CD14-positive monocyte (primary cell): ENCODE measurements at regions not wholly inside any gene's neighbourhood (a gene's known extent, or its start where the extent isn't known, plus 50 kb on each side); places are given as distances from the start of the nearest gene placed in this dataset.

ENCODE experiments used
- DNase-seq, 3 donors: peaks; one replicate each; pipeline ENCODE4 v3.0.0-alpha.2; 2011 to 2022
- H2AFZ ChIP-seq: 2 replicates; pipeline ENCODE4 v1.6.0; 2012; ENCODE audit warnings: mild to moderate bottlenecking, low read depth, low read length, inconsistent platforms; ENCODE audit not compliant: insufficient read depth, poor library complexity, severe bottlenecking
- H3K27ac ChIP-seq, 2 donors: 1 replicate in 1 of 2; 2 replicates in 1 of 2; pipeline ENCODE4 v1.5.1; 2012 to 2013; ENCODE audit warnings: low read length in 2 of 2, control low read depth in 1 of 2, inconsistent platforms in 1 of 2, low read depth in 1 of 2, mild to moderate bottlenecking in 1 of 2
- H3K27me3 ChIP-seq, 2 donors: one replicate each; pipeline versions ENCODE4 v1.6.0 to v1.6.1; 2011 to 2013; ENCODE audit warnings: low read length in 2 of 2; ENCODE audit not compliant: control insufficient read depth in 2 of 2, insufficient read depth in 2 of 2
- H3K36me3 ChIP-seq, 2 donors: replicated peaks in 1 of 2; 1 replicate in 1 of 2; 2 replicates in 1 of 2; pipeline versions ENCODE4 v1.5.1 to v1.6.1; 2012 to 2013; ENCODE audit warnings: low read length in 2 of 2, control low read depth in 1 of 2, inconsistent platforms in 1 of 2, mild to moderate bottlenecking in 1 of 2; ENCODE audit not compliant: insufficient read depth in 2 of 2, control insufficient read depth in 1 of 2
- H3K4me1 ChIP-seq, 2 donors: 1 replicate in 1 of 2; 2 replicates in 1 of 2; pipeline versions ENCODE4 v1.5.1 to v1.6.1; 2012 to 2013; ENCODE audit warnings: low read length in 2 of 2, control low read depth in 1 of 2, inconsistent platforms in 1 of 2, mild to moderate bottlenecking in 1 of 2, moderate library complexity in 1 of 2; ENCODE audit not compliant: insufficient read depth in 2 of 2, control insufficient read depth in 1 of 2
- H3K4me2 ChIP-seq: replicated peaks from 2 replicates; pipeline ENCODE3; 2012; ENCODE audit warnings: low read length, moderate library complexity, mild to moderate bottlenecking; ENCODE audit not compliant: poor library complexity, severe bottlenecking; ENCODE audit errors: extremely low read depth
- H3K4me3 ChIP-seq, 3 experiments: fragments of 200-600 bp in 1 of 3; sonication (generic) in 1 of 3; replicated peaks in 1 of 3; 1 replicate in 2 of 3; 2 replicates in 1 of 3; pipeline ENCODE4 v1.5.1; 2011 to 2013; ENCODE audit warnings: low read length in 3 of 3, mild to moderate bottlenecking in 3 of 3, control low read depth in 2 of 3, low read depth in 2 of 3, inconsistent platforms in 1 of 3, moderate library complexity in 1 of 3
- H3K79me2 ChIP-seq: 2 replicates; pipeline ENCODE4 v1.6.0; 2012; ENCODE audit warnings: mild to moderate bottlenecking, control low read depth, inconsistent platforms, low read length, moderate library complexity; ENCODE audit not compliant: insufficient read depth
- H3K9ac ChIP-seq: 2 replicates; pipeline ENCODE4 v1.6.0; 2017; ENCODE audit warnings: low read length, mild to moderate bottlenecking; ENCODE audit not compliant: insufficient read depth, poor library complexity, severe bottlenecking
- H3K9me3 ChIP-seq, 2 donors: replicated peaks in 1 of 2; 1 replicate in 1 of 2; 2 replicates in 1 of 2; pipeline versions ENCODE4 v1.5.1 to v1.6.1; 2012 to 2013; ENCODE audit warnings: low read length in 2 of 2, control low read depth in 1 of 2; ENCODE audit not compliant: control insufficient read depth in 1 of 2, insufficient read depth in 1 of 2
- H4K20me1 ChIP-seq: 2 replicates; pipeline ENCODE4 v1.6.0; 2012; ENCODE audit warnings: mild to moderate bottlenecking, low read length, control low read depth, moderate library complexity; ENCODE audit not compliant: insufficient read depth
- H3K27ac Mint-ChIP-seq, 7 donors: one replicate each; pipeline ENCODE4 v1.8.0; 2020; ENCODE audit warnings: mild to moderate bottlenecking in 7 of 7, mixed read lengths in 7 of 7, moderate library complexity in 6 of 7, inconsistent platforms in 2 of 7
- H3K27me3 Mint-ChIP-seq, 3 donors: one replicate each; pipeline ENCODE4 v1.8.0; 2021 to 2022; ENCODE audit warnings: low read depth in 3 of 3, mild to moderate bottlenecking in 3 of 3, mixed read lengths in 3 of 3, moderate library complexity in 3 of 3, inconsistent platforms in 1 of 3
- H3K36me3 Mint-ChIP-seq, 2 donors: one replicate each; pipeline ENCODE4 v1.8.0; 2020; ENCODE audit warnings: mixed read lengths in 2 of 2, inconsistent platforms in 1 of 2, mild to moderate bottlenecking in 1 of 2
- H3K4me1 Mint-ChIP-seq: one replicate; pipeline ENCODE4 v1.8.0; 2020; ENCODE audit warnings: mild to moderate bottlenecking, mixed read lengths
- H3K4me3 Mint-ChIP-seq, 2 donors: one replicate each; pipeline ENCODE4 v1.8.0; 2020; ENCODE audit warnings: mild to moderate bottlenecking in 2 of 2, mixed read lengths in 2 of 2, moderate library complexity in 1 of 2
- H3K9me3 Mint-ChIP-seq, 7 donors: one replicate each; pipeline ENCODE4 v1.8.0; 2020 to 2022; ENCODE audit warnings: mixed read lengths in 7 of 7, mild to moderate bottlenecking in 6 of 7, moderate library complexity in 6 of 7, inconsistent platforms in 2 of 7
- WGBS: methylation state at CpG from one replicate; pipeline ENCODE4 v1.1.5; 2013; ENCODE audit warnings: missing lambda C conversion rate; ENCODE audit not compliant: insufficient coverage; 5-methylcytosine and 5-hydroxymethylcytosine counted together
- intact Hi-C, 2 donors: fragments of 100-400 bp; cut with micrococcal nuclease; formaldehyde crosslinking; loops; one replicate each; pipeline versions ENCODE4 v1.15.0 to v1.15.1; 2023
- TF ChIP-seq, protein P1 (sequence below): fragments of 200-600 bp; IDR thresholded peaks from one replicate; pipeline ENCODE4 v1.8.0; 2022; ENCODE audit warnings: antibody characterized with exemption, mild to moderate bottlenecking

DNA sequence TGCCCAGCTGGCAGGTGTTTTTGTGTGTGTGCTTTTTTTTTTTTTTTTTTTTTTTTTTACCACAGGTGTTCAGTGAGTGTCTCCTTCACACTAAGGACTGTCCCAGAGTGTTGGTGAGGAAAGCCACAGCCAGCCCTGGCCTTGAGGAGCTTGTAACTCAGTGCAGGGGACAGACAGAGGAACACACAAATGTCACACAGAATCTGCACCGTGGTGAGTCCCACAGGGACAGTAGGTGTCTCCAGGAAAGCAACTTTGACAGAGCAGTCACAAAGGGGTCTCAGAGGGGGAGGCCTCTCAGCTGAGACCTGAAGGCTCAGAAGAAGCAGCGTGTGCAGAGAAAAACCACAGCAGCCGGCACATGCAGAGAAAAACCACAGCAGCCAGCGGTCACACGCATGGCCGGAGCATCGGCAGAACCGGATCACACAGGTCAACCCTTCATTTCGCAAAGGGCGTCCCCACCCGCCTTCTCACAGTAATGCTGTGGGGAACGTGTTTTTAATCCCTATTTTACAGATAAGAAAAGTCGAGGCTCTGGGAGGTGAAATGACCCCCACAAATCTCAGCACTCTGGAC is 101.7 kb upstream of the PRR5 start:
- H3K36me3 Mint-ChIP-seq = no peaks in the 10 kb centered on the region
- H3K27me3 ChIP-seq = peaks cover 0 to 15% of the 10 kb centered on the region in 2 donors
- H2AFZ ChIP-seq = no peak overlapping the region
- no peak for DNase-seq
- peaks cover 0 to 2% (median 0%) of the 10 kb centered on the region in 7 donors for H3K9me3 Mint-ChIP-seq
- intact Hi-C loops = loop anchor here in 1 of 2 donors (10.0 kb wide), 1 partner anchor 95 kb away; no protein-coding TSS in a partner anchor
- no peak overlapping the region for H3K27ac ChIP-seq
- H3K4me1 Mint-ChIP-seq = peaks cover 45% of the 10 kb centered on the region
- no peak overlapping the region for H3K4me3 ChIP-seq
- 82% methylated on average over 9 of the region's 13 CpGs for WGBS
- H3K79me2 ChIP-seq = no peaks in the 10 kb centered on the region
- H3K27me3 Mint-ChIP-seq = peaks cover 21 to 26% (median 23%) of the 10 kb centered on the region in 3 donors
- H3K9ac ChIP-seq = no peak overlapping the region
- H3K9me3 ChIP-seq = no peaks in the 10 kb centered on the region
- H3K4me1 ChIP-seq = peaks cover 36 to 49% of the 10 kb centered on the region in 2 donors
- TF ChIP-seq, protein P1, sequence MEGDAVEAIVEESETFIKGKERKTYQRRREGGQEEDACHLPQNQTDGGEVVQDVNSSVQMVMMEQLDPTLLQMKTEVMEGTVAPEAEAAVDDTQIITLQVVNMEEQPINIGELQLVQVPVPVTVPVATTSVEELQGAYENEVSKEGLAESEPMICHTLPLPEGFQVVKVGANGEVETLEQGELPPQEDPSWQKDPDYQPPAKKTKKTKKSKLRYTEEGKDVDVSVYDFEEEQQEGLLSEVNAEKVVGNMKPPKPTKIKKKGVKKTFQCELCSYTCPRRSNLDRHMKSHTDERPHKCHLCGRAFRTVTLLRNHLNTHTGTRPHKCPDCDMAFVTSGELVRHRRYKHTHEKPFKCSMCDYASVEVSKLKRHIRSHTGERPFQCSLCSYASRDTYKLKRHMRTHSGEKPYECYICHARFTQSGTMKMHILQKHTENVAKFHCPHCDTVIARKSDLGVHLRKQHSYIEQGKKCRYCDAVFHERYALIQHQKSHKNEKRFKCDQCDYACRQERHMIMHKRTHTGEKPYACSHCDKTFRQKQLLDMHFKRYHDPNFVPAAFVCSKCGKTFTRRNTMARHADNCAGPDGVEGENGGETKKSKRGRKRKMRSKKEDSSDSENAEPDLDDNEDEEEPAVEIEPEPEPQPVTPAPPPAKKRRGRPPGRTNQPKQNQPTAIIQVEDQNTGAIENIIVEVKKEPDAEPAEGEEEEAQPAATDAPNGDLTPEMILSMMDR = no peak
- no peak overlapping the region for H3K4me3 Mint-ChIP-seq
- no peak overlapping the region for H3K4me2 ChIP-seq
- H4K20me1 ChIP-seq = no peaks in the 10 kb centered on the region
- no peaks in the 10 kb centered on the region for H3K36me3 ChIP-seq
- peak overlapping the region in 2 of 7 donors; percentile 15 to 35 for H3K27ac Mint-ChIP-seq

DNA sequence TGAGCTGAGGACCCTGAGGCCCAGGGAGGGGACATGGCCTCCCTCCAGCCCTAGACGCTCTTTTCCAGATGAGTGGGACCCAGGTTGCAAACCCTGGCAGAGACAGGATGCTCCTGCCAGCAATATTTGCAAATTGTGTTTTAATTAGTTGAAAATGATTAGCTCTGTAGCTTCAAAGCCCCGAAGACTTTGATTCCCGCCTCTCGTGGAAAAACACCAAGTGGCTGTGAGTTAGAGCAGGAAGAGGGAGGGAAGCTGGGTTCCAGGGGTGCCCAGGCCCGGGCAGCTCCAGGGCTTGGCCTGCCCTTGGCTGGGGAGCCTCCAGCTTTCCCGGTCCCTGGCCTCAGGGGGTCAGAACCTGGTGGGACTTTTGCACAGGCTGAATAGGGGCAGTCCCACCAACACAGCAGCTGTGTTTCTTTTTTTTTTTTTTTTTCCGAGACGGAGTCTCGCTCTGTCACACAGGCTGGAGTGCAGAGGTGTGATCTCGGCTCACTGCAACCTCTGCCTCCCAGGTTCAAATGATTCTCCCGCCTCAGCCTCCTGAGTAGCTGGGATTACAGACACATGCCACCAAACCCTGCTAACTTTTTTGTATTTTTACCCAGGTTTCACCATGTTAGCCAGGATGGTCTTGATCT is 101.6 kb upstream of the RTL6 start:
- intact Hi-C loops = loop anchor here in 1 of 2 donors (10.0 kb wide), 1 partner anchor 95 kb away; no protein-coding TSS in a partner anchor
- Mint-ChIP-seq H3K27me3 (peaks cover 25 to 31% (median 28%) of the 10 kb centered on the region in 3 donors), H3K36me3 (peaks cover 0 to 4% of the 10 kb centered on the region in 2 donors), H3K4me1 (peaks cover 44% of the 10 kb centered on the region), H3K27ac (peak overlapping the region in 1 of 7 donors; percentile 82), H3K4me3 (no peak overlapping the region), H3K9me3 (peaks cover 0 to 3% (median 0%) of the 10 kb centered on the region in 7 donors)
- no peaks in the 10 kb centered on the region for H3K79me2 ChIP-seq
- no peak overlapping the region for H3K4me3 ChIP-seq
- TF ChIP-seq, protein P1 = no peak
- peaks cover 0 to 19% of the 10 kb centered on the region in 2 donors for H3K27me3 ChIP-seq
- no peak overlapping the region for H3K9ac ChIP-seq
- no peak overlapping the region for H2AFZ ChIP-seq
- no peaks in the 10 kb centered on the region for H3K9me3 ChIP-seq
- DNase-seq = no peak
- no peaks in the 10 kb centered on the region for H4K20me1 ChIP-seq
- 95% methylated on average over 8 of the region's 11 CpGs for WGBS
- H3K36me3 ChIP-seq = no peaks in the 10 kb centered on the region
- H3K4me1 ChIP-seq = peaks cover 30 to 43% of the 10 kb centered on the region in 2 donors
- H3K4me2 ChIP-seq = no peak overlapping the region
- H3K27ac ChIP-seq = no peak overlapping the region
